Vagina (tissue), 2 donors: ENCODE measurements at regions not wholly inside any gene's neighbourhood (a gene's known extent, or its start where the extent isn't known, plus 50 kb on each side); places are given as distances from the start of the nearest gene placed in this dataset.

ENCODE experiments used
- DNase-seq, 2 donors: peaks; one replicate each; pipeline ENCODE4 v3.0.0-alpha.2; 2017; ENCODE audit errors: extremely low spot score in 2 of 2
- H3K27ac ChIP-seq: fragments of 200-600 bp; sonication (generic); one replicate; pipeline ENCODE4 v1.5.1; 2019
- H3K27me3 ChIP-seq: fragments of 200-600 bp; sonication (generic); one replicate; pipeline ENCODE4 v1.5.1; 2019
- H3K36me3 ChIP-seq, 2 donors: fragments of 200-600 bp; sonication (generic); one replicate each; pipeline ENCODE4 v1.5.1; 2017 to 2019
- H3K4me1 ChIP-seq: fragments of 200-600 bp; sonication (generic); one replicate; pipeline ENCODE4 v1.5.1; 2019
- H3K4me3 ChIP-seq, 2 donors: fragments of 200-600 bp; sonication (generic); 1 replicate in 1 of 2; 2 replicates in 1 of 2; pipeline ENCODE4 v1.5.1; 2016 to 2019
- H3K9me3 ChIP-seq: fragments of 200-600 bp; sonication (generic); one replicate; pipeline ENCODE4 v1.5.1; 2019
- POLR2A ChIP-seq, 2 donors: fragments of 450-650 bp; IDR thresholded peaks; one replicate each; pipeline ENCODE4 v1.6.1; 2017; ENCODE audit warnings: antibody characterized with exemption in 2 of 2, mild to moderate bottlenecking in 2 of 2, moderate library complexity in 2 of 2
- POLR2AphosphoS5 ChIP-seq, 2 donors: sonication (generic); formaldehyde crosslinking; IDR thresholded peaks; one replicate each; pipeline ENCODE4 v1.9.0; 2017; ENCODE audit warnings: antibody characterized with exemption in 2 of 2, mild to moderate bottlenecking in 2 of 2, low read depth in 1 of 2; ENCODE audit not compliant: insufficient read depth in 1 of 2
- intact Hi-C: fragments of 100-400 bp; cut with DNase I; formaldehyde crosslinking; loops from one replicate; pipeline ENCODE4 v1.15.1; 2023
- TF ChIP-seq, protein P1 (sequence below), 3 experiments: fragments of 450-650 bp in 2 of 3; fragments of 200-600 bp in 1 of 3; sonication (generic) in 1 of 3; IDR thresholded peaks; one replicate each; pipeline ENCODE4 v1.5.1; 2017 to 2019; ENCODE audit warnings: antibody characterized with exemption in 3 of 3, mild to moderate bottlenecking in 2 of 3, moderate library complexity in 2 of 3

DNA sequence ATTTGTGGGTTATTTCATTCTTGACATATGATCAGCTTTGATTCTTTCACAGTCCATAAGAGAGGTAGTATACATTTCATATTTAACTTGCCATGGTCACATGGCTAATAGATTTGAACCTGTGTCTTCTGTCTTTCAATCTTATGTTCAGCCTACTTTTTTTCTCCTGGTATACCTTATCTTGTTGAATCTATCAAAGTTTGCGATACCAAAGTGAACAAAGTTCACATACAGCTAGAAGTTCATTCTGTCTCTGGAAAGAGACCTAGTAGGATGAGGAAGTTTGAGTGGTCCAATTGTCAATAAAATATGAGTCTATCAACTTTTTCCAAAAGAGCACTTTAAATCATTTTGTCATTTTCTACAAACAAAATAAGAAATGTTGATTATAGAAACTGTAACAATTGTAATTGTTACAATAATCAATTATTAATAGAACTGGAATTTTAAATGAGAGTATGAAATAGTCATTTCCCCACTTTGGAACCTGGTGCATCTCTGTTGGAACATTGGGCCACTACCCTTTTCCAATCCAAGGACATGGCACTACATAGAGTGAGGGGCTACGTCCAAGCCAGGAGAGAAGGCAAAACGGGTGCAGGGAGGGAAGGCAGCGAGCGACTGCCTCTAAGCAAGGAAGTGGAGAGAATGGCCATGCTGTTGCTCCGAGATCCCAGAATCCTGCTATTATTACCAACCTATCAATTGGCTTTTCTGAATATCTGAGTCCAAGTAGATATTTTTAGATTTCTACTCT is 194.2 kb upstream of the FOXQ1 start:
- H3K9me3 ChIP-seq, result no peaks in the 10 kb centered on the region
- DNase-seq, result peak in 1 of 2 donors; percentile 64
- intact Hi-C loops, result no loop called here
- no peak overlapping the region for H3K27ac ChIP-seq
- H3K27me3 ChIP-seq, result no peaks in the 10 kb centered on the region
- H3K4me1 ChIP-seq, result peaks cover 11% of the 10 kb centered on the region
- no peaks in the 10 kb centered on the region for H3K36me3 ChIP-seq
- TF ChIP-seq, protein P1, sequence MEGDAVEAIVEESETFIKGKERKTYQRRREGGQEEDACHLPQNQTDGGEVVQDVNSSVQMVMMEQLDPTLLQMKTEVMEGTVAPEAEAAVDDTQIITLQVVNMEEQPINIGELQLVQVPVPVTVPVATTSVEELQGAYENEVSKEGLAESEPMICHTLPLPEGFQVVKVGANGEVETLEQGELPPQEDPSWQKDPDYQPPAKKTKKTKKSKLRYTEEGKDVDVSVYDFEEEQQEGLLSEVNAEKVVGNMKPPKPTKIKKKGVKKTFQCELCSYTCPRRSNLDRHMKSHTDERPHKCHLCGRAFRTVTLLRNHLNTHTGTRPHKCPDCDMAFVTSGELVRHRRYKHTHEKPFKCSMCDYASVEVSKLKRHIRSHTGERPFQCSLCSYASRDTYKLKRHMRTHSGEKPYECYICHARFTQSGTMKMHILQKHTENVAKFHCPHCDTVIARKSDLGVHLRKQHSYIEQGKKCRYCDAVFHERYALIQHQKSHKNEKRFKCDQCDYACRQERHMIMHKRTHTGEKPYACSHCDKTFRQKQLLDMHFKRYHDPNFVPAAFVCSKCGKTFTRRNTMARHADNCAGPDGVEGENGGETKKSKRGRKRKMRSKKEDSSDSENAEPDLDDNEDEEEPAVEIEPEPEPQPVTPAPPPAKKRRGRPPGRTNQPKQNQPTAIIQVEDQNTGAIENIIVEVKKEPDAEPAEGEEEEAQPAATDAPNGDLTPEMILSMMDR (IDR thresholded peaks at IDR 0.05), result no peak
- TF ChIP-seq POLR2AphosphoS5 (IDR thresholded peaks at IDR 0.05; ENCODE audit: insufficient read depth in 1 of 2, low read depth in 1 of 2) (no peak), POLR2A (IDR thresholded peaks at IDR 0.05) (no peak)
- H3K4me3 ChIP-seq, result no peak overlapping the region

DNA sequence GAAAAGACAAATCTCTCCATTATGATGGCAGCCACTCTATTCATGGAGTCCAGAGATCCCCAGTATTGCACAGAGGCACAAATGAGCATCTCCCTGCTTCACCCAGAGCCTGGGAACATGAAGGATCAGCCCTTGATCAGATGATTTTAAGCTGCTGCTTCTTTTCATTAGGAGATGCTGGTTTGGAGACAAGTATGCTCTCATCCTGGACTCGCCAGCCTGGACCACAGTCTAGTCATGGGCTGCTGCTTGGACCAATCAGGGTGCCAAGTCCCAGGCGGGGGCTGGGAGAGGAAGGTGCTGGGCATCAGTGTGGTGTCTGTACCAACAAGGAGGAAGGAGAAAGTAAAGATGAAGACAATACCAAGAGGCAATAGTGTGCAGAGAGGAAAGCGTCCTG is 195.7 kb upstream of the FOXQ1 start:
- no peaks in the 10 kb centered on the region for H3K36me3 ChIP-seq
- no peaks in the 10 kb centered on the region for H3K27me3 ChIP-seq
- no peaks in the 10 kb centered on the region for H3K9me3 ChIP-seq
- intact Hi-C loops, result no loop called here
- no peak overlapping the region for H3K4me3 ChIP-seq
- DNase-seq, result peak in 1 of 2 donors; percentile 77
- H3K27ac ChIP-seq, result no peak overlapping the region
- TF ChIP-seq POLR2A (IDR thresholded peaks at IDR 0.05), result no peak
- TF ChIP-seq, protein P1 (IDR thresholded peaks at IDR 0.05), result no peak
- peaks cover 11% of the 10 kb centered on the region for H3K4me1 ChIP-seq

DNA sequence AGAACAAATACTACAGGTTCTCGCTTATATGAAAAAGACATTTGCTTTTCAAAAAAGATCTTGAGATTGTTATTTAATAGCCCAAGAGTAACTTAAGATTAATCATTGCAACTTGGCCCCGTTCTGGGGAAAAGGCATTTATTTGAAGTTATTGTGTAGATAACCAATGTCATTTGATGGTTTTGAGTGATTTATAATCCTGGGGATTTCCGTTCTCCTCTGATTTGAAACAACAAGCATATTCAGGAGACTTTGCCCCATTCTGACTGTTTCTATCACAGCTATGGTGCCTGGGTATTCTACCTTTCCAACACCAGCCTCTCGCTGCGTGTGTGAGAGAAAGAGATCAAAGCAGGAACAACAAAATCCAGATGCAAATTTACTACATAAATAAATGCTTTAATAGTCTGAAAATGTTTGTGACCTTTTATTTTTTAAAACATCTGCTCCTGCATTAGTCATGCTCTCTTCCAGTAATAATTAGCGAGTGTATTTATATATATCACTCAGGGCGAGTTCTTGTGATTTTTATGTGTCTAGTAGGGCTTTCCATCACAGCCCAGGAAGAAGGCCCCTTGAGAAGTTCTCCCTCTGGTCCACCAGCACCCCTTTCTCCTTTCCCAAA is 197.9 kb upstream of the FOXQ1 start:
- Histone ChIP-seq H3K4me3 (no peak overlapping the region), H3K9me3 (no peaks in the 10 kb centered on the region), H3K36me3 (no peaks in the 10 kb centered on the region), H3K27ac (no peak overlapping the region), H3K27me3 (no peaks in the 10 kb centered on the region), H3K4me1 (peaks cover 16% of the 10 kb centered on the region)
- intact Hi-C loops, result no loop called here
- DNase-seq, result no peak
- TF ChIP-seq POLR2A (IDR thresholded peaks at IDR 0.05) (no peak), POLR2AphosphoS5 (IDR thresholded peaks at IDR 0.05; ENCODE audit: insufficient read depth in 1 of 2, low read depth in 1 of 2) (no peak)
- TF ChIP-seq, protein P1 (IDR thresholded peaks at IDR 0.05), result no peak

DNA sequence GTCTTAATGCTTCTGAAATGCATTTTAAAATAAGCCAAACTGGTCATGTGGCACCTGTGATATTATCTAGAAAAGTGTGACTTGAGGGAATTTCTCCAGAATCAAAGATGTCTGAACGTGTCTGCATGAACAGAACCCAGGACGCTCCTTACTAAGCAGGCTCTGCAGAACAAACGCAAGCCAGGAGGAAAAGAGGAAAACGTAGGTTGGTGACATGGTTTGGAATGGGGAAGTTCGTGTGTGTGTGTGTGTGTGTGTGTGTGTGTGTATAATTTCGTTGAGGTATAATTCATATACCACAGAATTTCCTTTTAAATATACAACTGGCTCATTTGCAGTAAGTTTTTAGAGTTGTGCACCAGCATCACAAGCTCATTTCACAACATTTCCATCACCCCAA is 200.5 kb upstream of the FOXQ1 start:
- DNase-seq, result no peak
- no peaks in the 10 kb centered on the region for H3K36me3 ChIP-seq
- H3K27me3 ChIP-seq, result no peaks in the 10 kb centered on the region
- no peak overlapping the region for H3K27ac ChIP-seq
- intact Hi-C loops, result no loop called here
- no peak overlapping the region for H3K4me3 ChIP-seq
- TF ChIP-seq, protein P1 (IDR thresholded peaks at IDR 0.05), result no peak
- TF ChIP-seq POLR2A (IDR thresholded peaks at IDR 0.05) (no peak), POLR2AphosphoS5 (IDR thresholded peaks at IDR 0.05; ENCODE audit: insufficient read depth in 1 of 2, low read depth in 1 of 2) (no peak)
- no peaks in the 10 kb centered on the region for H3K9me3 ChIP-seq
- peaks cover 19% of the 10 kb centered on the region for H3K4me1 ChIP-seq

DNA sequence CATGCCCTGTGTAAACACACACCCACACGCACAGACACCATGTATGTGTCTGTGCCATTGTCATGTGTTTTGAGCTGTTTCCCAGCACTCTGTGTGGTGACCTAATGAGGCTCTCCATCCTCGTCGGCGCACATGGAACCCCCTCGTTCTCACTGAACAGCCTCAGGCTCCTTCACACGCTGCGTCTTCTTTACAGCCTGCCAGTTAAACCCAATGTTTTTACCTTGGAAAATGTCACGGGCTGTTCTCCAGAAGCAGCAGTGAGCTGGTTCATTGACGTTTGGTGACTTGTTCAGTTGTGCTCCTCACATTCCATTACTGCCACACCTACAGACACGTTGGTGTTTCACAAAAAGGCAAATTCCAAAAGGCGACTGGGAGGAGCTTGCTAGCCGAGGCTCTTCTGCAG is 201.0 kb upstream of the FOXQ1 start:
- Histone ChIP-seq H3K4me3 (no peak overlapping the region), H3K27me3 (no peaks in the 10 kb centered on the region), H3K9me3 (no peaks in the 10 kb centered on the region), H3K36me3 (no peaks in the 10 kb centered on the region), H3K4me1 (peaks cover 23% of the 10 kb centered on the region), H3K27ac (no peak overlapping the region)
- TF ChIP-seq, protein P1 (IDR thresholded peaks at IDR 0.05), result no peak
- no peak for TF ChIP-seq POLR2AphosphoS5 (IDR thresholded peaks at IDR 0.05; ENCODE audit: insufficient read depth in 1 of 2, low read depth in 1 of 2)
- no peak for TF ChIP-seq POLR2A (IDR thresholded peaks at IDR 0.05)
- peak in 1 of 2 donors; percentile 86 for DNase-seq
- intact Hi-C loops, result no loop called here
